ENCODE measurements at regions not wholly inside any gene's neighbourhood (a gene's known extent, or its start where the extent isn't known, plus 50 kb on each side); places are given as distances from the start of the nearest gene placed in this dataset.

- TF ChIP-seq SRF (IDR thresholded peaks at IDR 0.05; ENCODE audit: low read depth, low read length): no peak
- no peak for TF ChIP-seq SIN3A (conservative IDR thresholded peaks at IDR 0.05 in 1 of 2, IDR thresholded peaks at IDR 0.05 in 1 of 2; ENCODE audit: low read depth in 1 of 2, low read length in 2 of 2)
- TF ChIP-seq MAFK (IDR thresholded peaks at IDR 0.05; ENCODE audit: low read depth, low read length): no peak
- TF ChIP-seq CTCF (IDR thresholded peaks at IDR 0.05; ENCODE audit: control extremely low read depth in 1 of 3, insufficient read depth in 1 of 3, low read depth in 1 of 3, low read length in 3 of 3): no peak
- TF ChIP-seq USF2 (IDR thresholded peaks at IDR 0.05; ENCODE audit: low read length): no peak
- no peak for TF ChIP-seq EZH2 (IDR thresholded peaks at IDR 0.05; ENCODE audit: low read depth, low read length, severe bottlenecking)
- no peak for TF ChIP-seq CHD1 (IDR thresholded peaks at IDR 0.05; ENCODE audit: low read depth, low read length)
- no peak for TF ChIP-seq ZNF274 (IDR thresholded peaks at IDR 0.05; ENCODE audit: borderline replicate concordance, extremely low read depth, low read length)
- TF ChIP-seq POLR2A (IDR thresholded peaks at IDR 0.05; ENCODE audit: control extremely low read depth in 1 of 2, low read depth in 2 of 2, low read length in 2 of 2): no peak
- no peak for TF ChIP-seq SUZ12 (IDR thresholded peaks at IDR 0.05; ENCODE audit: low read length)
- TF ChIP-seq FOSL1 (IDR thresholded peaks at IDR 0.05; ENCODE audit: insufficient read depth, low read depth, low read length): no peak
- TF ChIP-seq CEBPB (IDR thresholded peaks at IDR 0.05; ENCODE audit: low read depth, low read length): no peak
- no peak for TF ChIP-seq SAP30 (IDR thresholded peaks at IDR 0.05; ENCODE audit: insufficient read depth, insufficient replicate concordance, low read length)
These were observed 56.2 kb upstream of the SLC2A13 start for GRCh38 chr12:40162033-40162432.
